SK-N-SH (cell line): ENCODE measurements at regions not wholly inside any gene's neighbourhood (a gene's known extent, or its start where the extent isn't known, plus 50 kb on each side); places are given as distances from the start of the nearest gene placed in this dataset.

ENCODE experiments used
- CTCF ChIA-PET: fragments of 300-600, 350-600 bp; formaldehyde crosslinking; extraction: SDS; loops from one replicate; lab custom pipeline; 2021; lab: Yijun Ruan, JAX
- POLR2A ChIA-PET: fragments of 350-600 bp; sonication (Branson Sonifier 250); formaldehyde crosslinking; extraction: SDS; loops from one replicate; lab custom pipeline; 2020; ENCODE audit warnings: antibody characterized with exemption, inconsistent platforms; lab: Yijun Ruan, JAX
- DNase-seq: peaks from one replicate; pipeline ENCODE4 v3.0.0; 2012
- H2AFZ ChIP-seq: fragments of 200-600 bp; sonication (generic); 2 replicates; pipeline ENCODE4 v1.8.1; 2016; ENCODE audit warnings: antibody characterized with exemption, mild to moderate bottlenecking, low read depth
- H3F3A ChIP-seq: fragments of 200-600 bp; sonication (generic); replicated peaks from 2 replicates; pipeline ENCODE3; 2016; ENCODE audit warnings: antibody characterized with exemption, mild to moderate bottlenecking; ENCODE audit not compliant: insufficient read depth
- H3K27ac ChIP-seq, 2 experiments: fragments of 200-500 bp in 1 of 2; fragments of 200-600 bp in 1 of 2; sonication (Bioruptor generic) in 1 of 2; sonication (generic), shearing (Covaris generic) in 1 of 2; 2 replicates each; pipeline versions ENCODE4 v1.5.1 to v1.6.1; 2014 to 2016; ENCODE audit warnings: low read depth in 2 of 2, inconsistent platforms in 1 of 2, low read length in 1 of 2, mild to moderate bottlenecking in 1 of 2, mixed read lengths in 1 of 2
- H3K27me3 ChIP-seq: fragments of 200-600 bp; sonication (generic), shearing (Covaris generic); 2 replicates; pipeline ENCODE4 v1.6.1; 2016; ENCODE audit warnings: mixed run types; ENCODE audit not compliant: insufficient read depth
- H3K36me3 ChIP-seq, 2 experiments: fragments of 200-500 bp in 1 of 2; fragments of 200-600 bp in 1 of 2; sonication (Bioruptor generic) in 1 of 2; sonication (generic) in 1 of 2; replicated peaks in 1 of 2; 2 replicates each; pipeline versions ENCODE3 to v1.5.1; 2014 to 2016; ENCODE audit warnings: low read length in 1 of 2, mild to moderate bottlenecking in 1 of 2; ENCODE audit not compliant: insufficient read depth in 2 of 2, control insufficient read depth in 1 of 2
- H3K4me1 ChIP-seq, 2 experiments: fragments of 200-500 bp in 1 of 2; fragments of 200-600 bp in 1 of 2; sonication (Bioruptor generic) in 1 of 2; sonication (generic), shearing (Covaris generic) in 1 of 2; 2 replicates each; pipeline versions ENCODE4 v1.5.1 to v1.6.1; 2014 to 2016; ENCODE audit warnings: low read depth in 1 of 2, low read length in 1 of 2, mixed run types in 1 of 2; ENCODE audit not compliant: insufficient read depth in 2 of 2, control insufficient read depth in 1 of 2
- H3K4me2 ChIP-seq: fragments of 200-600 bp; sonication (generic), shearing (Covaris generic); 2 replicates; pipeline ENCODE4 v1.6.1; 2017; ENCODE audit warnings: mixed run types
- H3K4me3 ChIP-seq, 2 experiments: fragments of 200-500 bp in 1 of 2; fragments of 200-600 bp in 1 of 2; sonication (Bioruptor generic) in 1 of 2; sonication (generic), shearing (Covaris generic) in 1 of 2; 2 replicates each; pipeline versions ENCODE4 v1.5.1 to v1.8.1; 2014 to 2016; ENCODE audit warnings: low read depth in 2 of 2, inconsistent platforms in 1 of 2, low read length in 1 of 2, mild to moderate bottlenecking in 1 of 2, mixed read lengths in 1 of 2, moderate library complexity in 1 of 2
- H3K79me2 ChIP-seq: fragments of 200-600 bp; sonication (generic); 2 replicates; pipeline ENCODE4 v1.8.1; 2017; ENCODE audit warnings: mild to moderate bottlenecking; ENCODE audit not compliant: insufficient read depth
- H3K9ac ChIP-seq: fragments of 200-600 bp; sonication (generic); 2 replicates; pipeline ENCODE4 v1.6.1; 2017; ENCODE audit warnings: mixed run types
- H3K9me2 ChIP-seq: fragments of 200-600 bp; sonication (generic); 2 replicates; pipeline ENCODE4 v1.6.1; 2017; ENCODE audit warnings: mixed run types
- H3K9me3 ChIP-seq: fragments of 200-600 bp; sonication (generic); 2 replicates; pipeline ENCODE4 v1.6.1; 2017; ENCODE audit warnings: mixed run types, mild to moderate bottlenecking, moderate library complexity
- H4K20me1 ChIP-seq: fragments of 200-600 bp; sonication (generic); 2 replicates; pipeline ENCODE4 v1.6.1; 2017; ENCODE audit warnings: mild to moderate bottlenecking, mixed run types; ENCODE audit not compliant: insufficient read depth
- ELF1 ChIP-seq: IDR thresholded peaks from 2 replicates; pipeline ENCODE4 v1.4.0; 2012
- EP300 ChIP-seq, 2 experiments: IDR thresholded peaks; 2 replicates each; pipeline versions ENCODE4 v1.4.0 to v1.6.1; 2012; ENCODE audit warnings: borderline replicate concordance in 1 of 2, low read depth in 1 of 2, low read length in 1 of 2
- EZH2phosphoT487 ChIP-seq: fragments of 200-600 bp; sonication (generic); IDR thresholded peaks from 2 replicates; pipeline ENCODE4 v1.6.1; 2017; ENCODE audit warnings: low read depth, mixed run types, mild to moderate bottlenecking, antibody characterized with exemption, moderate library complexity, borderline replicate concordance
- FOSL2 ChIP-seq: IDR thresholded peaks from 2 replicates; pipeline ENCODE4 v1.4.0; 2012; ENCODE audit warnings: low read depth, mild to moderate bottlenecking, moderate library complexity, borderline replicate concordance
- FOXJ3 ChIP-seq: sonication (generic); formaldehyde crosslinking; IDR thresholded peaks from 2 replicates; pipeline ENCODE4 v1.5.1; 2020; ENCODE audit warnings: mild to moderate bottlenecking, missing genetic modification reagents
- GATA2 ChIP-seq: sonication (generic); formaldehyde crosslinking; IDR thresholded peaks from 2 replicates; pipeline ENCODE4 v1.5.0; 2020; ENCODE audit warnings: mild to moderate bottlenecking, missing genetic modification reagents
- IRF3 ChIP-seq: fragments of 150-350 bp; IDR thresholded peaks from 2 replicates; pipeline ENCODE4 v1.6.1; 2016; ENCODE audit warnings: mild to moderate bottlenecking, low read depth, low read length
- MEF2A ChIP-seq: IDR thresholded peaks from 2 replicates; pipeline ENCODE4 v1.4.0; 2012; ENCODE audit warnings: low read depth, borderline replicate concordance
- MXI1 ChIP-seq: IDR thresholded peaks from 2 replicates; pipeline ENCODE4 v1.6.1; 2012; ENCODE audit warnings: mild to moderate bottlenecking, low read depth, low read length, improper control_type of control experiment
- NFIC ChIP-seq: IDR thresholded peaks from 2 replicates; pipeline ENCODE4 v1.4.0; 2012; ENCODE audit warnings: borderline replicate concordance
- RCOR1 ChIP-seq: fragments of 150-350 bp; IDR thresholded peaks from 2 replicates; pipeline ENCODE4 v1.6.1; 2017; ENCODE audit warnings: antibody characterized with exemption, low read length
- SIN3A ChIP-seq: IDR thresholded peaks from 2 replicates; pipeline ENCODE4 v1.6.1; 2012; ENCODE audit warnings: low read depth, mild to moderate bottlenecking, low read length, moderate library complexity, borderline replicate concordance
- SMC3 ChIP-seq: IDR thresholded peaks from 2 replicates; pipeline ENCODE4 v1.6.1; 2012; ENCODE audit warnings: low read depth, low read length, improper control_type of control experiment
- TAF1 ChIP-seq: IDR thresholded peaks from 2 replicates; pipeline ENCODE4 v1.6.1; 2012; ENCODE audit warnings: low read depth, mild to moderate bottlenecking, low read length, moderate library complexity, borderline replicate concordance
- WGBS: methylation state at CpG from one replicate; pipeline ENCODE4 v1.1.6; 2017; ENCODE audit warnings: low lambda C conversion rate; 5-methylcytosine and 5-hydroxymethylcytosine counted together
- TF ChIP-seq, protein P1 (sequence below): IDR thresholded peaks from 2 replicates; pipeline ENCODE4 v1.6.1; 2012; ENCODE audit warnings: mild to moderate bottlenecking, low read depth, low read length, moderate library complexity
- TF ChIP-seq, protein P2 (sequence below): fragments of 150-350 bp; IDR thresholded peaks from 2 replicates; pipeline ENCODE4 v1.6.1; 2017; ENCODE audit warnings: antibody characterized with exemption, low read length, low read depth, borderline replicate concordance
- TF ChIP-seq, protein P3 (sequence below): IDR thresholded peaks from 2 replicates; pipeline ENCODE4; 2012
- TF ChIP-seq, protein P4 (sequence below): IDR thresholded peaks from 2 replicates; pipeline ENCODE4 v1.4.0; 2012; ENCODE audit warnings: low read depth, borderline replicate concordance
- TF ChIP-seq, protein P5 (sequence below): IDR thresholded peaks from 2 replicates; pipeline ENCODE4 v1.4.0; 2012; ENCODE audit warnings: low read depth, borderline replicate concordance

GRCh38 chr16:86786994-86787393 lies 208.6 kb downstream of the FOXL1 start:
- Histone ChIP-seq H3K27me3 (peaks cover 83% of the 10 kb centered on the region), H3F3A (peaks cover 7% of the 10 kb centered on the region), H3K27ac (no peak overlapping the region), H3K4me3 (no peak overlapping the region), H3K9me2 (no peaks in the 10 kb centered on the region), H2AFZ (no peak overlapping the region), H3K36me3 (no peaks in the 10 kb centered on the region), H3K4me1 (no peaks in the 10 kb centered on the region), H3K79me2 (no peaks in the 10 kb centered on the region), H3K4me2 (no peak overlapping the region), H3K9me3 (no peaks in the 10 kb centered on the region), H4K20me1 (no peaks in the 10 kb centered on the region), H3K9ac (no peak overlapping the region)
- no peak for DNase-seq
- POLR2A ChIA-PET = no interaction called here
- CTCF ChIA-PET = no interaction called here
- 10% methylated on average over 1 of the region's 1 CpG for WGBS
- no peak for TF ChIP-seq MEF2A
- TF ChIP-seq SMC3 = no peak
- no peak for TF ChIP-seq EP300 (IDR thresholded peaks at IDR 0.05; ENCODE audit: borderline replicate concordance in 1 of 2, low read depth in 1 of 2, low read length in 1 of 2)
- no peak for TF ChIP-seq NFIC
- TF ChIP-seq GATA2 (CRISPR knock-in tag) = no peak
- TF ChIP-seq, protein P1, sequence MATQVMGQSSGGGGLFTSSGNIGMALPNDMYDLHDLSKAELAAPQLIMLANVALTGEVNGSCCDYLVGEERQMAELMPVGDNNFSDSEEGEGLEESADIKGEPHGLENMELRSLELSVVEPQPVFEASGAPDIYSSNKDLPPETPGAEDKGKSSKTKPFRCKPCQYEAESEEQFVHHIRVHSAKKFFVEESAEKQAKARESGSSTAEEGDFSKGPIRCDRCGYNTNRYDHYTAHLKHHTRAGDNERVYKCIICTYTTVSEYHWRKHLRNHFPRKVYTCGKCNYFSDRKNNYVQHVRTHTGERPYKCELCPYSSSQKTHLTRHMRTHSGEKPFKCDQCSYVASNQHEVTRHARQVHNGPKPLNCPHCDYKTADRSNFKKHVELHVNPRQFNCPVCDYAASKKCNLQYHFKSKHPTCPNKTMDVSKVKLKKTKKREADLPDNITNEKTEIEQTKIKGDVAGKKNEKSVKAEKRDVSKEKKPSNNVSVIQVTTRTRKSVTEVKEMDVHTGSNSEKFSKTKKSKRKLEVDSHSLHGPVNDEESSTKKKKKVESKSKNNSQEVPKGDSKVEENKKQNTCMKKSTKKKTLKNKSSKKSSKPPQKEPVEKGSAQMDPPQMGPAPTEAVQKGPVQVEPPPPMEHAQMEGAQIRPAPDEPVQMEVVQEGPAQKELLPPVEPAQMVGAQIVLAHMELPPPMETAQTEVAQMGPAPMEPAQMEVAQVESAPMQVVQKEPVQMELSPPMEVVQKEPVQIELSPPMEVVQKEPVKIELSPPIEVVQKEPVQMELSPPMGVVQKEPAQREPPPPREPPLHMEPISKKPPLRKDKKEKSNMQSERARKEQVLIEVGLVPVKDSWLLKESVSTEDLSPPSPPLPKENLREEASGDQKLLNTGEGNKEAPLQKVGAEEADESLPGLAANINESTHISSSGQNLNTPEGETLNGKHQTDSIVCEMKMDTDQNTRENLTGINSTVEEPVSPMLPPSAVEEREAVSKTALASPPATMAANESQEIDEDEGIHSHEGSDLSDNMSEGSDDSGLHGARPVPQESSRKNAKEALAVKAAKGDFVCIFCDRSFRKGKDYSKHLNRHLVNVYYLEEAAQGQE = no peak
- TF ChIP-seq, protein P2, sequence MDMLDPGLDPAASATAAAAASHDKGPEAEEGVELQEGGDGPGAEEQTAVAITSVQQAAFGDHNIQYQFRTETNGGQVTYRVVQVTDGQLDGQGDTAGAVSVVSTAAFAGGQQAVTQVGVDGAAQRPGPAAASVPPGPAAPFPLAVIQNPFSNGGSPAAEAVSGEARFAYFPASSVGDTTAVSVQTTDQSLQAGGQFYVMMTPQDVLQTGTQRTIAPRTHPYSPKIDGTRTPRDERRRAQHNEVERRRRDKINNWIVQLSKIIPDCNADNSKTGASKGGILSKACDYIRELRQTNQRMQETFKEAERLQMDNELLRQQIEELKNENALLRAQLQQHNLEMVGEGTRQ = no peak
- TF ChIP-seq ELF1 = no peak
- no peak for TF ChIP-seq SIN3A
- no peak for TF ChIP-seq IRF3
- no peak for TF ChIP-seq FOXJ3

GRCh38 chr16:86787538-86787937 lies 209.2 kb downstream of the FOXL1 start:
- no peak for DNase-seq
- Histone ChIP-seq H3K9me2 (no peaks in the 10 kb centered on the region), H3K27ac (no peak overlapping the region), H3K79me2 (no peaks in the 10 kb centered on the region), H3K36me3 (no peaks in the 10 kb centered on the region), H3K4me1 (no peaks in the 10 kb centered on the region), H2AFZ (no peak overlapping the region), H3K27me3 (peaks cover 83% of the 10 kb centered on the region), H4K20me1 (no peaks in the 10 kb centered on the region), H3K4me2 (no peak overlapping the region), H3K4me3 (no peak overlapping the region), H3K9ac (no peak overlapping the region), H3K9me3 (no peaks in the 10 kb centered on the region), H3F3A (peaks cover 4% of the 10 kb centered on the region)
- WGBS = 12% methylated on average over 5 of the region's 5 CpGs
- ChIA-PET CTCF (interaction anchor here (0.7 kb wide), 1 partner anchor 274 kb away, joined by 3 read pairs; no protein-coding TSS in a partner anchor), POLR2A (no interaction called here)
- TF ChIP-seq TAF1 = no peak
- TF ChIP-seq, protein P3, sequence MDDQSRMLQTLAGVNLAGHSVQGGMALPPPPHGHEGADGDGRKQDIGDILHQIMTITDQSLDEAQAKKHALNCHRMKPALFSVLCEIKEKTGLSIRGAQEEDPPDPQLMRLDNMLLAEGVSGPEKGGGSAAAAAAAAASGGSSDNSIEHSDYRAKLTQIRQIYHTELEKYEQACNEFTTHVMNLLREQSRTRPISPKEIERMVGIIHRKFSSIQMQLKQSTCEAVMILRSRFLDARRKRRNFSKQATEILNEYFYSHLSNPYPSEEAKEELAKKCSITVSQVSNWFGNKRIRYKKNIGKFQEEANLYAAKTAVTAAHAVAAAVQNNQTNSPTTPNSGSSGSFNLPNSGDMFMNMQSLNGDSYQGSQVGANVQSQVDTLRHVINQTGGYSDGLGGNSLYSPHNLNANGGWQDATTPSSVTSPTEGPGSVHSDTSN = no peak
- no peak for TF ChIP-seq EZH2phosphoT487
- TF ChIP-seq, protein P4, sequence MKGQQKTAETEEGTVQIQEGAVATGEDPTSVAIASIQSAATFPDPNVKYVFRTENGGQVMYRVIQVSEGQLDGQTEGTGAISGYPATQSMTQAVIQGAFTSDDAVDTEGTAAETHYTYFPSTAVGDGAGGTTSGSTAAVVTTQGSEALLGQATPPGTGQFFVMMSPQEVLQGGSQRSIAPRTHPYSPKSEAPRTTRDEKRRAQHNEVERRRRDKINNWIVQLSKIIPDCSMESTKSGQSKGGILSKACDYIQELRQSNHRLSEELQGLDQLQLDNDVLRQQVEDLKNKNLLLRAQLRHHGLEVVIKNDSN = no peak
- TF ChIP-seq FOSL2 = no peak
- TF ChIP-seq MXI1 = no peak
- TF ChIP-seq, protein P5, sequence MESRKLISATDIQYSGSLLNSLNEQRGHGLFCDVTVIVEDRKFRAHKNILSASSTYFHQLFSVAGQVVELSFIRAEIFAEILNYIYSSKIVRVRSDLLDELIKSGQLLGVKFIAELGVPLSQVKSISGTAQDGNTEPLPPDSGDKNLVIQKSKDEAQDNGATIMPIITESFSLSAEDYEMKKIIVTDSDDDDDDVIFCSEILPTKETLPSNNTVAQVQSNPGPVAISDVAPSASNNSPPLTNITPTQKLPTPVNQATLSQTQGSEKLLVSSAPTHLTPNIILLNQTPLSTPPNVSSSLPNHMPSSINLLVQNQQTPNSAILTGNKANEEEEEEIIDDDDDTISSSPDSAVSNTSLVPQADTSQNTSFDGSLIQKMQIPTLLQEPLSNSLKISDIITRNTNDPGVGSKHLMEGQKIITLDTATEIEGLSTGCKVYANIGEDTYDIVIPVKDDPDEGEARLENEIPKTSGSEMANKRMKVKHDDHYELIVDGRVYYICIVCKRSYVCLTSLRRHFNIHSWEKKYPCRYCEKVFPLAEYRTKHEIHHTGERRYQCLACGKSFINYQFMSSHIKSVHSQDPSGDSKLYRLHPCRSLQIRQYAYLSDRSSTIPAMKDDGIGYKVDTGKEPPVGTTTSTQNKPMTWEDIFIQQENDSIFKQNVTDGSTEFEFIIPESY = no peak
- no peak for TF ChIP-seq RCOR1
